SK-N-SH treated with all-trans-retinoic acid at 6 μM for 48 hours (cell line): ENCODE measurements at regions not wholly inside any gene's neighbourhood (a gene's known extent, or its start where the extent isn't known, plus 50 kb on each side); places are given as distances from the start of the nearest gene placed in this dataset.

Experiments
- ATAC-seq: fragments of 200-7000 bp; cut with Tn5 transposase; 3 replicates; pipeline ENCODE4 v1.9.1; 2020; ENCODE audit warnings: mild to moderate bottlenecking, moderate library complexity
- ARNTL ChIP-seq: fragments of 450-650 bp; formaldehyde crosslinking; IDR thresholded peaks from 2 replicates; pipeline ENCODE4 v1.5.0; 2020; ENCODE audit warnings: low read depth, mild to moderate bottlenecking, moderate library complexity, borderline replicate concordance
- BACH2 ChIP-seq: fragments of 250-450 bp; sonication (Bioruptor Pico); IDR thresholded peaks from 2 replicates; pipeline ENCODE4 v1.9.0; 2021; ENCODE audit warnings: mild to moderate bottlenecking, borderline replicate concordance
- CREB5 ChIP-seq: fragments of 250-450 bp; sonication (Bioruptor Pico); IDR thresholded peaks from 2 replicates; pipeline ENCODE4 v1.5.1; 2020; ENCODE audit warnings: low read depth, mild to moderate bottlenecking, moderate library complexity
- CSDC2 ChIP-seq: fragments of 250-450 bp; sonication (Bioruptor Pico); IDR thresholded peaks from 2 replicates; pipeline ENCODE4 v1.5.0; 2020; ENCODE audit warnings: mild to moderate bottlenecking, moderate library complexity
- CSRNP3 ChIP-seq: fragments of 250-450 bp; sonication (Bioruptor Pico); IDR thresholded peaks from 2 replicates; pipeline ENCODE4 v1.5.1; 2021; ENCODE audit warnings: mild to moderate bottlenecking, moderate library complexity
- ESRRG ChIP-seq: fragments of 250-450 bp; sonication (Bioruptor Pico); IDR thresholded peaks from 2 replicates; pipeline ENCODE4 v1.6.1; 2021; ENCODE audit warnings: mild to moderate bottlenecking
- GLIS3 ChIP-seq: fragments of 250-450 bp; sonication (Bioruptor Pico); IDR thresholded peaks from 2 replicates; pipeline ENCODE4 v1.5.0; 2020; ENCODE audit warnings: mild to moderate bottlenecking, moderate library complexity
- ISL1 ChIP-seq: fragments of 250-450 bp; sonication (Bioruptor Pico); IDR thresholded peaks from 2 replicates; pipeline ENCODE4 v2.1.2; 2022; ENCODE audit warnings: mild to moderate bottlenecking, moderate library complexity
- OSR1 ChIP-seq: fragments of 250-450 bp; sonication (Bioruptor Pico); IDR thresholded peaks from 2 replicates; pipeline ENCODE4 v1.8.0; 2022; ENCODE audit warnings: moderate library complexity, mild to moderate bottlenecking, inconsistent platforms
- PATZ1 ChIP-seq: fragments of 250-450 bp; sonication (Bioruptor Pico); IDR thresholded peaks from 2 replicates; pipeline ENCODE4 v1.8.0; 2020; ENCODE audit warnings: mild to moderate bottlenecking, moderate library complexity, borderline replicate concordance
- PPARA ChIP-seq: fragments of 250-450 bp; sonication (Bioruptor Pico); IDR thresholded peaks from 2 replicates; pipeline ENCODE4 v1.5.0; 2020; ENCODE audit warnings: mild to moderate bottlenecking, borderline replicate concordance
- RARB ChIP-seq: fragments of 250-450 bp; sonication (Bioruptor Pico); IDR thresholded peaks from 2 replicates; pipeline ENCODE4 v1.8.0; 2021; ENCODE audit warnings: mild to moderate bottlenecking, moderate library complexity
- SNAI2 ChIP-seq: fragments of 250-450 bp; sonication (Bioruptor Pico); IDR thresholded peaks from 2 replicates; pipeline ENCODE4 v1.5.0; 2020; ENCODE audit warnings: mild to moderate bottlenecking, moderate library complexity
- TOX ChIP-seq: fragments of 250-450 bp; sonication (Bioruptor Pico); IDR thresholded peaks from 2 replicates; pipeline ENCODE4 v1.8.0; 2021; ENCODE audit warnings: mild to moderate bottlenecking, moderate library complexity, borderline replicate concordance
- TSHZ2 ChIP-seq: fragments of 250-450 bp; sonication (Bioruptor Pico); IDR thresholded peaks from 2 replicates; pipeline ENCODE4 v1.5.0; 2020; ENCODE audit warnings: mild to moderate bottlenecking, moderate library complexity
- ZC3H10 ChIP-seq: fragments of 250-450 bp; sonication (Bioruptor Pico); IDR thresholded peaks from 2 replicates; pipeline ENCODE4 v1.5.1; 2021; ENCODE audit warnings: mild to moderate bottlenecking, moderate library complexity
- ZFP3 ChIP-seq: fragments of 250-450 bp; sonication (Bioruptor Pico); IDR thresholded peaks from 2 replicates; pipeline ENCODE4 v1.5.0; 2020; ENCODE audit warnings: mild to moderate bottlenecking, moderate library complexity
- ZFP30 ChIP-seq: fragments of 450-650 bp; formaldehyde crosslinking; IDR thresholded peaks from 2 replicates; pipeline ENCODE4 v1.5.0; 2022; ENCODE audit warnings: mild to moderate bottlenecking, moderate library complexity
- ZNF565 ChIP-seq: fragments of 450-650 bp; formaldehyde crosslinking; conservative IDR thresholded peaks from 2 replicates; pipeline ENCODE4 v1.5.0; 2020; ENCODE audit warnings: low read depth, mild to moderate bottlenecking, moderate library complexity
- ZNF8 ChIP-seq: fragments of 450-650 bp; formaldehyde crosslinking; IDR thresholded peaks from 2 replicates; pipeline ENCODE4 v1.5.0; 2020; ENCODE audit warnings: mild to moderate bottlenecking, moderate library complexity

- no peak for ATAC-seq
- TF ChIP-seq OSR1 (CRISPR knock-in tag): no peak
- TF ChIP-seq ZNF8 (CRISPR knock-in tag): no peak
- TF ChIP-seq TSHZ2: no peak
- TF ChIP-seq PATZ1 (CRISPR knock-in tag): no peak
- no peak for TF ChIP-seq ISL1 (CRISPR knock-in tag)
- TF ChIP-seq ZNF565 (CRISPR knock-in tag): no peak
- TF ChIP-seq RARB (CRISPR knock-in tag): no peak
- no peak for TF ChIP-seq CSDC2 (CRISPR knock-in tag)
- TF ChIP-seq ARNTL (CRISPR knock-in tag): no peak
- no peak for TF ChIP-seq TOX
- no peak for TF ChIP-seq ZC3H10
- TF ChIP-seq CSRNP3 (CRISPR knock-in tag): no peak
- no peak for TF ChIP-seq CREB5 (CRISPR knock-in tag)
- no peak for TF ChIP-seq ESRRG (CRISPR knock-in tag)
- TF ChIP-seq BACH2 (CRISPR knock-in tag): no peak
- no peak for TF ChIP-seq SNAI2 (CRISPR knock-in tag)
- no peak for TF ChIP-seq ZFP30 (CRISPR knock-in tag)
- TF ChIP-seq ZFP3 (CRISPR knock-in tag): no peak
- no peak for TF ChIP-seq GLIS3
Measured at GRCh38 chr10:131689486-131689885, 211.3 kb upstream of the PPP2R2D start.

- TF ChIP-seq RARB (CRISPR knock-in tag): no peak
- TF ChIP-seq PPARA (CRISPR knock-in tag): no peak
- TF ChIP-seq CSDC2 (CRISPR knock-in tag): no peak
- no peak for TF ChIP-seq OSR1 (CRISPR knock-in tag)
- TF ChIP-seq ISL1 (CRISPR knock-in tag): no peak
- TF ChIP-seq ZFP30 (CRISPR knock-in tag): no peak
- no peak for TF ChIP-seq ESRRG (CRISPR knock-in tag)
- no peak for TF ChIP-seq ZNF565 (CRISPR knock-in tag)
- no peak for TF ChIP-seq GLIS3
- no peak for TF ChIP-seq BACH2 (CRISPR knock-in tag)
- TF ChIP-seq SNAI2 (CRISPR knock-in tag): no peak
- TF ChIP-seq TOX: no peak
- no peak for TF ChIP-seq TSHZ2
- ATAC-seq: no peak
Measured at GRCh38 chr10:131689954-131690757, 210.7 kb upstream of the PPP2R2D start.
